Kidney (tissue), 13 donors: ENCODE measurements at regions not wholly inside any gene's neighbourhood (a gene's known extent, or its start where the extent isn't known, plus 50 kb on each side); places are given as distances from the start of the nearest gene placed in this dataset.

Experiments used
- DNase-seq, 5 donors: peaks; one replicate each; pipeline ENCODE4 v3.0.0-alpha.2; 2013 to 2020
- FAIRE-seq: peaks from 2 replicates; lab custom pipeline; 2012; peaks lifted over from hg19 to GRCh38; lab: Jason Lieb, UNC
- H3K27ac ChIP-seq, 2 donors: one replicate each; pipeline ENCODE4 v1.7.0; 2013; ENCODE audit warnings: low read depth in 2 of 2, low read length in 2 of 2, inconsistent platforms in 1 of 2
- H3K27me3 ChIP-seq: one replicate; pipeline ENCODE4 v1.7.1; 2013; ENCODE audit warnings: low read length, inconsistent platforms; ENCODE audit not compliant: control insufficient read depth, insufficient read depth
- H3K36me3 ChIP-seq, 3 donors: one replicate each; pipeline versions ENCODE4 v1.7.0 to v1.7.1; 2013; ENCODE audit warnings: low read length in 3 of 3, control low read depth in 1 of 3, inconsistent platforms in 1 of 3; ENCODE audit not compliant: insufficient read depth in 3 of 3, control insufficient read depth in 2 of 3
- H3K4me1 ChIP-seq, 3 donors: one replicate each; pipeline versions ENCODE4 v1.7.0 to v1.7.1; 2013; ENCODE audit warnings: low read length in 3 of 3, inconsistent platforms in 1 of 3, low read depth in 1 of 3; ENCODE audit not compliant: control insufficient read depth in 2 of 3, insufficient read depth in 2 of 3
- H3K4me3 ChIP-seq, 3 donors: one replicate each; pipeline versions ENCODE4 v1.7.0 to v1.8.1; 2013; ENCODE audit warnings: low read length in 3 of 3, control low read depth in 1 of 3, inconsistent platforms in 1 of 3
- H3K9ac ChIP-seq, 3 donors: one replicate each; pipeline versions ENCODE4 v1.7.0 to v1.7.1; 2013; ENCODE audit warnings: low read length in 3 of 3, control low read depth in 1 of 3, inconsistent platforms in 1 of 3
- H3K9me3 ChIP-seq, 3 donors: one replicate each; pipeline versions ENCODE4 v1.7.0 to v1.7.1; 2013; ENCODE audit warnings: low read length in 3 of 3, control low read depth in 1 of 3, inconsistent platforms in 1 of 3; ENCODE audit not compliant: control insufficient read depth in 2 of 3, insufficient read depth in 1 of 3
- intact Hi-C: fragments of 100-400 bp; cut with DNase I; formaldehyde crosslinking; loops from one replicate; pipeline ENCODE4 v1.11.1; 2022
- TF ChIP-seq, protein P1 (sequence below): IDR thresholded peaks from 3 replicates; pipeline ENCODE4 v1.5.1; 2012; ENCODE audit warnings: mild to moderate bottlenecking, moderate library complexity, borderline replicate concordance; ENCODE audit not compliant: insufficient read depth; ENCODE audit errors: extremely low read depth
- donor health status: control.
- donor health status: control.
- donor health status: control.
- donor health status: control.
- donor health status: control.
- donor health status: DM: yes; HTN: yes; CAD: no.
- donor health status: Normal renal cell carcinoma (clear cell type).

DNA sequence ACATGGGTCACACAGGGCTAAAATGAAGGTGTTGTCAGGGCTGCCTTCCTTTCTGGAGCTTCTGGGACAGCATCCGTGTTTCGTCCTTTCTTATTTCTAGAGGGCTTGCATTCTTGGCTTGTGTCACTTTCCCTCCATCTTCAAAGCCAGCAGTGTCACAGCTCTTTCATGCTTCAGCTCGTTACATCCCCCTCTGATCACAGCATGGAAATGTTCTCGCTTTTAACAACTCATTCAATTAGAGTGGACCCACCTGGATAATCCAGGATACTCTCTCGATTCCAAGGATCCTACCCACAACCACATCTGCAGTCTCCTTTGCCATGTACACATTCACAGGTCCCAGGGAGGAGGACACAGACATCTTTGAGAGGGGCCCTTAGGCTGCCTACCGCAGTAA lies 316.2 kb upstream of the FIGN start:
- DNase-seq, result peak in 2 of 5 donors; percentile 23 to 24
- H3K27me3 ChIP-seq, result no peaks in the 10 kb centered on the region
- TF ChIP-seq, protein P1, sequence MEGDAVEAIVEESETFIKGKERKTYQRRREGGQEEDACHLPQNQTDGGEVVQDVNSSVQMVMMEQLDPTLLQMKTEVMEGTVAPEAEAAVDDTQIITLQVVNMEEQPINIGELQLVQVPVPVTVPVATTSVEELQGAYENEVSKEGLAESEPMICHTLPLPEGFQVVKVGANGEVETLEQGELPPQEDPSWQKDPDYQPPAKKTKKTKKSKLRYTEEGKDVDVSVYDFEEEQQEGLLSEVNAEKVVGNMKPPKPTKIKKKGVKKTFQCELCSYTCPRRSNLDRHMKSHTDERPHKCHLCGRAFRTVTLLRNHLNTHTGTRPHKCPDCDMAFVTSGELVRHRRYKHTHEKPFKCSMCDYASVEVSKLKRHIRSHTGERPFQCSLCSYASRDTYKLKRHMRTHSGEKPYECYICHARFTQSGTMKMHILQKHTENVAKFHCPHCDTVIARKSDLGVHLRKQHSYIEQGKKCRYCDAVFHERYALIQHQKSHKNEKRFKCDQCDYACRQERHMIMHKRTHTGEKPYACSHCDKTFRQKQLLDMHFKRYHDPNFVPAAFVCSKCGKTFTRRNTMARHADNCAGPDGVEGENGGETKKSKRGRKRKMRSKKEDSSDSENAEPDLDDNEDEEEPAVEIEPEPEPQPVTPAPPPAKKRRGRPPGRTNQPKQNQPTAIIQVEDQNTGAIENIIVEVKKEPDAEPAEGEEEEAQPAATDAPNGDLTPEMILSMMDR, result no peak
- no peak for FAIRE-seq
- no peak overlapping the region for H3K9ac ChIP-seq
- intact Hi-C loops, result no loop called here
- no peak overlapping the region for H3K27ac ChIP-seq
- no peaks in the 10 kb centered on the region for H3K9me3 ChIP-seq
- no peak overlapping the region for H3K4me3 ChIP-seq
- H3K4me1 ChIP-seq, result peaks cover 0 to 2% (median 0%) of the 10 kb centered on the region in 3 donors
- H3K36me3 ChIP-seq, result no peaks in the 10 kb centered on the region

DNA sequence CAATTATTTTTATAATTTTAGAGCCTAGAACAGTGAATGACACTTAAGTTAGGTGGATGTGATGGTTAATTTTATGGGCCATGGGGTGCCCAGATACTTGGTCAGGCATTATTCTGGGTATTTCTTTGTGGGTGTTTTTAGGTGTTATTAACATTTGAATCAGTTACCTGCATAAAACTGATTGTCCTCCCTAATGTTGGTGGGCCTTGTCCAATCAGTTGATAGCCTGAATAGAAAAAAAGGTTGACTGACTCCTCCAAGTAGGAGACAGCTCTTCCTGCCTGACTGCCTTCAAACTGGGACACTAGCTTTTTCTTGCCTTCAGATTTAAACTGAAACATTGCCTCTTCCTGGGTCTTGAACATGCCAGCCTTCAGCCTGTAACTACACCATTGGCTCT lies 312.9 kb upstream of the FIGN start:
- TF ChIP-seq, protein P1, result no peak
- Histone ChIP-seq H3K36me3 (no peaks in the 10 kb centered on the region), H3K9me3 (no peaks in the 10 kb centered on the region), H3K9ac (no peak overlapping the region), H3K4me1 (peaks cover 0 to 2% (median 0%) of the 10 kb centered on the region in 3 donors), H3K27ac (no peak overlapping the region), H3K4me3 (no peak overlapping the region), H3K27me3 (no peaks in the 10 kb centered on the region)
- DNase-seq (no peak), FAIRE-seq (no peak)
- intact Hi-C loops, result no loop called here

DNA sequence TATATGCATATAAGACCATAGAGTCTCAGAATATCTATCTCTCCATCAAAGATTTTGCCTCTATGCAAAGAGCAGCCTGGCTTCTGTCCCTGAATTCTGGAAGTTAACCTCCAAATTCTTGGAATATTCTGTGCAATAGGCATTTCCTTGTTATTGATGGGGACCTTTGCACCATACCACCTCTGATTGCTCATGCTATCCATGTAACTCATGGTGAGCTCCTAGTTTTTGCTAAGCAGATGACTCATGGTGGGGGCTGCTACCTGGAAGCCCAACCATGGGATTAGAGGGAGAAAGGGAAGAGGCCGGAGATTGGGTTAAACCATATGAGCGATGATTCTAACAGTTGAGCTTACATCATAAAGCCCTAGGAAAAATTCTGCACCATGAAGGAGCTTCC lies 310.2 kb upstream of the FIGN start:
- Histone ChIP-seq H3K27ac (no peak overlapping the region), H3K4me1 (no peaks in the 10 kb centered on the region), H3K27me3 (no peaks in the 10 kb centered on the region), H3K4me3 (no peak overlapping the region), H3K9me3 (no peaks in the 10 kb centered on the region), H3K9ac (no peak overlapping the region), H3K36me3 (no peaks in the 10 kb centered on the region)
- no peak for FAIRE-seq
- intact Hi-C loops, result no loop called here
- TF ChIP-seq, protein P1, result no peak
- no peak for DNase-seq

DNA sequence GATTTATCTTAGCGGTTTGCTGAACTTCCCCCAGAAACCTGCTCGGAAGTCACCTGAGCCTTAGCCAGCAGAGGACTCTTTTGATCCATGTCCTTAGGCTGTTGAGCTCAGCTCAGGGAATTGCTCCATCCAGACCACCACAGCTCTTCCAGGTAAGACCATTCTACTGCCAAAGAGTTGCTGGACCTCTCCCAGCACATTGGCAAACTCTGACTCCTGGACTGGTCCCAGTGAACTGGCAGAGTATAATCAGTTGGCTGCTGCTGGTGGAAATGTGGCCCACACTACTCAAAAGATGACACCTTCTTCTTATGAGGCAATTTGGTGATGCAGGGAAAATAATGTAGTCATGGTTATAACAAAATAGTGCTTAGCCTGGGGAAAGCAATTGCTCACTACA lies 308.8 kb upstream of the FIGN start:
- Histone ChIP-seq H3K9ac (no peak overlapping the region), H3K4me3 (no peak overlapping the region), H3K27me3 (no peaks in the 10 kb centered on the region), H3K9me3 (no peaks in the 10 kb centered on the region), H3K27ac (no peak overlapping the region), H3K4me1 (no peaks in the 10 kb centered on the region), H3K36me3 (no peaks in the 10 kb centered on the region)
- TF ChIP-seq, protein P1, result no peak
- intact Hi-C loops, result no loop called here
- FAIRE-seq (no peak), DNase-seq (no peak)
